ENCODE measurements at regions not wholly inside any gene's neighbourhood (a gene's known extent, or its start where the extent isn't known, plus 50 kb on each side); places are given as distances from the start of the nearest gene placed in this dataset.

DNA sequence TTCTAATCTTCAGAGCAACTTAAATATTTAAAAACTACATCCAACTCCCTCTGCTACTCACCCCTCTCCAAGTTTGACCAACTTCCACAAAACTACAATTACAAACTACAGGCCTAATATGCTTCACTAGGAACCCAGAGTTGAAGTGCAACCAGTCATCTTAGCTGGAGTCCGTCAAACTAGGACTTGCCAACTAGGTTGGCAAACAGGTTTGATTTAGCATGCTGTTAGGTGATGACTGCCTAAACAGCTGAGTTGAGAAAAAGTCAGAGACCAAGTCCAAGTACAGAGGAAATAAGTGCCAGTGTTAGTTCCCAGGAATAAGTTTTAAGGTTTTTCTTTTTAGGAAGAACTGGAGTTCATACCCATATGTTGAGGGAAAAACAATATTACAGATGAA, 1109.0 kb downstream of the TUSC7 start:
- Histone ChIP-seq H3K4me2 (ENCODE audit: insufficient read depth, low read length) (no peak overlapping the region), H3K9me3 (ENCODE audit: insufficient read depth, low read length, severe bottlenecking) (no peaks in the 10 kb centered on the region), H2AFZ (ENCODE audit: low read depth, low read length) (no peak overlapping the region), H3K79me2 (ENCODE audit: insufficient read depth, low read length) (no peaks in the 10 kb centered on the region), H3K27ac (ENCODE audit: low read length) (no peak overlapping the region), H3K4me3 (ENCODE audit: low read depth in 1 of 2, low read length in 2 of 2) (no peak overlapping the region), H3K4me1 (ENCODE audit: insufficient read depth, low read length) (no peaks in the 10 kb centered on the region), H4K20me1 (ENCODE audit: insufficient read depth, low read length) (no peaks in the 10 kb centered on the region), H3K36me3 (ENCODE audit: insufficient read depth, low read length) (no peaks in the 10 kb centered on the region), H3K27me3 (ENCODE audit: insufficient read depth, low read length, poor library complexity) (no peaks in the 10 kb centered on the region), H3K9ac (ENCODE audit: low read depth, low read length) (no peak overlapping the region)
- ATAC-seq (ENCODE audit: insufficient read depth, low read depth) (no peak), DNase-seq (no peak)
- TF ChIP-seq EZH2 (IDR thresholded peaks at IDR 0.05; ENCODE audit: borderline replicate concordance, low read depth, low read length, severe bottlenecking), result no peak
- TF ChIP-seq CTCF (IDR thresholded peaks at IDR 0.05; ENCODE audit: borderline replicate concordance, extremely low read depth, low read length, poor library complexity, severe bottlenecking), result no peak

DNA sequence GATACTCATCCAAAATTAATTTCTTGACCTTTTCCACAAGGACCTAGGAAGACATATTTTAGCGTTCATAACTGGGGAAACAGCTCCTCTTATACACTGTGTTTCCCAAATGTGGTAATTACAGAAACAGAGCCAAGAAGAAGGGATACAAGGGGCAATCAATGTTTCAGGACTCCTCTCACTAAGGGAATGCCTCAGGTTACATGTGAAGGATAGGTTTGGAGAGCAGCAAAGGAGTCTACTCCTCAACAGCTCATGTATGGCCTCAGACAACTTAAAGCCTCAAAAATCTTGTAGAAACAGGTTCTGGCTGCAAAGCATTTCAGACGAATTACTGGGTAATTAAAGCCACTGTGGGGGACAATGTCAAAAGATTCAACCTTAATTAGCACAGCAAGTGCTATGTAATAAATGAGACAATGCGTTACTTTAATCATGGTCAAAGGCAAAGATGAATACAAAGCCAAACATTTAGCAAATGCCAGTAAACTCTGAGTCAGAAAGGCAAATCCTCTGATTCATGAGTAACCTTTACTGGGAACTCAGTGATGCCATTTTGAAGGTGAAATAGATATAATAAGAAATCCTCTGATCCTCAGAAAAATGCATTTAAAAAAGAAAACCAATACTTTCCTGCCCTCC, 1111.2 kb downstream of the TUSC7 start:
- no peaks in the 10 kb centered on the region for H4K20me1 ChIP-seq (ENCODE audit: insufficient read depth, low read length)
- TF ChIP-seq CTCF (IDR thresholded peaks at IDR 0.05; ENCODE audit: borderline replicate concordance, extremely low read depth, low read length, poor library complexity, severe bottlenecking) (no peak), EZH2 (IDR thresholded peaks at IDR 0.05; ENCODE audit: borderline replicate concordance, low read depth, low read length, severe bottlenecking) (no peak)
- no peaks in the 10 kb centered on the region for H3K4me1 ChIP-seq (ENCODE audit: insufficient read depth, low read length)
- H3K4me2 ChIP-seq (ENCODE audit: insufficient read depth, low read length), result no peak overlapping the region
- H3K9me3 ChIP-seq (ENCODE audit: insufficient read depth, low read length, severe bottlenecking), result no peaks in the 10 kb centered on the region
- DNase-seq (no peak), ATAC-seq (ENCODE audit: insufficient read depth, low read depth) (no peak)
- no peak overlapping the region for H3K4me3 ChIP-seq (ENCODE audit: low read depth in 1 of 2, low read length in 2 of 2)
- no peaks in the 10 kb centered on the region for H3K36me3 ChIP-seq (ENCODE audit: insufficient read depth, low read length)
- H3K79me2 ChIP-seq (ENCODE audit: insufficient read depth, low read length), result no peaks in the 10 kb centered on the region
- no peaks in the 10 kb centered on the region for H3K27me3 ChIP-seq (ENCODE audit: insufficient read depth, low read length, poor library complexity)
- no peak overlapping the region for H2AFZ ChIP-seq (ENCODE audit: low read depth, low read length)
- no peak overlapping the region for H3K27ac ChIP-seq (ENCODE audit: low read length)
- no peak overlapping the region for H3K9ac ChIP-seq (ENCODE audit: low read depth, low read length)

GRCh38 chr3:117822416-117822815, 1112.8 kb downstream of the TUSC7 start:
- Histone ChIP-seq H4K20me1 (ENCODE audit: insufficient read depth, low read length) (no peaks in the 10 kb centered on the region), H3K4me2 (ENCODE audit: insufficient read depth, low read length) (no peak overlapping the region), H3K9ac (ENCODE audit: low read depth, low read length) (no peak overlapping the region), H3K4me3 (ENCODE audit: low read depth in 1 of 2, low read length in 2 of 2) (no peak overlapping the region), H3K27me3 (ENCODE audit: insufficient read depth, low read length, poor library complexity) (no peaks in the 10 kb centered on the region), H3K27ac (ENCODE audit: low read length) (no peak overlapping the region), H3K79me2 (ENCODE audit: insufficient read depth, low read length) (no peaks in the 10 kb centered on the region), H3K4me1 (ENCODE audit: insufficient read depth, low read length) (no peaks in the 10 kb centered on the region), H2AFZ (ENCODE audit: low read depth, low read length) (no peak overlapping the region), H3K9me3 (ENCODE audit: insufficient read depth, low read length, severe bottlenecking) (no peaks in the 10 kb centered on the region), H3K36me3 (ENCODE audit: insufficient read depth, low read length) (no peaks in the 10 kb centered on the region)
- no peak for TF ChIP-seq EZH2 (IDR thresholded peaks at IDR 0.05; ENCODE audit: borderline replicate concordance, low read depth, low read length, severe bottlenecking)
- TF ChIP-seq CTCF (IDR thresholded peaks at IDR 0.05; ENCODE audit: borderline replicate concordance, extremely low read depth, low read length, poor library complexity, severe bottlenecking), result no peak
- DNase-seq (no peak), ATAC-seq (ENCODE audit: insufficient read depth, low read depth) (no peak)
